Heart left ventricle (tissue), 13 donors: ENCODE measurements at regions not wholly inside any gene's neighbourhood (a gene's known extent, or its start where the extent isn't known, plus 50 kb on each side); places are given as distances from the start of the nearest gene placed in this dataset.
"Not testable (repeated sequence)": the region's sequence is repeated elsewhere in the genome, so short reads cannot be mapped to it uniquely, and the experiment has no call there.

Experiments
- POLR2A ChIP-seq, 2 donors: fragments of 450-650 bp; IDR thresholded peaks; one replicate each; pipeline ENCODE4 v1.6.1; 2017; ENCODE audit warnings: antibody characterized with exemption in 2 of 2, mild to moderate bottlenecking in 2 of 2, moderate library complexity in 2 of 2
- TF ChIP-seq, protein P1 (sequence below), 12 donors: fragments of 200-600 bp; sonication (generic) in 4 of 12; IDR thresholded peaks; one replicate each; pipeline versions ENCODE4 v1.5.0 to v1.8.0; 2018 to 2022; ENCODE audit warnings: antibody characterized with exemption in 12 of 12, mild to moderate bottlenecking in 5 of 12
- donor health status: ischemic (EF 13 %, LVEDD 7.1; RV severe dilation, severe dysfunction).
- donor health status: DM: no; HTN: yes; CAD: no.
- donor health status: DM: no; HTN: no; CAD: no.
- donor health status: ischemic (EF 25% LVEDD 6.9; RV normal size, moderate dysfunction).
- donor health status: ischemic (EF 25% LVEDD 5.7; RV mildly dilated, moderate dysfunction).
- donor health status: ischemic (EF 35%, LVEDD 5.7; RV mildly dilated, moderate dysfunction).
- donor health status: nonischemic (EF 11% LVEDD 7.7; RV severe dilation, severe dysfunction).
- donor health status: DM: yes; HTN: yes; CAD: no.
- donor health status: PGD.
- donor health status: ischemic (EF 29% LVEDD 5.4; RV normal size, mild dysfunction).
- donor health status: nonischemic (EF 23%, LVEDD 6.1; RV moderate dilation, normal function).

- TF ChIP-seq, protein P1, sequence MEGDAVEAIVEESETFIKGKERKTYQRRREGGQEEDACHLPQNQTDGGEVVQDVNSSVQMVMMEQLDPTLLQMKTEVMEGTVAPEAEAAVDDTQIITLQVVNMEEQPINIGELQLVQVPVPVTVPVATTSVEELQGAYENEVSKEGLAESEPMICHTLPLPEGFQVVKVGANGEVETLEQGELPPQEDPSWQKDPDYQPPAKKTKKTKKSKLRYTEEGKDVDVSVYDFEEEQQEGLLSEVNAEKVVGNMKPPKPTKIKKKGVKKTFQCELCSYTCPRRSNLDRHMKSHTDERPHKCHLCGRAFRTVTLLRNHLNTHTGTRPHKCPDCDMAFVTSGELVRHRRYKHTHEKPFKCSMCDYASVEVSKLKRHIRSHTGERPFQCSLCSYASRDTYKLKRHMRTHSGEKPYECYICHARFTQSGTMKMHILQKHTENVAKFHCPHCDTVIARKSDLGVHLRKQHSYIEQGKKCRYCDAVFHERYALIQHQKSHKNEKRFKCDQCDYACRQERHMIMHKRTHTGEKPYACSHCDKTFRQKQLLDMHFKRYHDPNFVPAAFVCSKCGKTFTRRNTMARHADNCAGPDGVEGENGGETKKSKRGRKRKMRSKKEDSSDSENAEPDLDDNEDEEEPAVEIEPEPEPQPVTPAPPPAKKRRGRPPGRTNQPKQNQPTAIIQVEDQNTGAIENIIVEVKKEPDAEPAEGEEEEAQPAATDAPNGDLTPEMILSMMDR (IDR thresholded peaks at IDR 0.05): not testable (repeated sequence)
- TF ChIP-seq POLR2A (IDR thresholded peaks at IDR 0.05): not testable (repeated sequence)
Observed at GRCh38 chr1:238379446-238379845, 488.7 kb upstream of the ZP4 start.
